IMR-90 (cell line): ENCODE measurements at regions not wholly inside any gene's neighbourhood (a gene's known extent, or its start where the extent isn't known, plus 50 kb on each side); places are given as distances from the start of the nearest gene placed in this dataset.

ENCODE experiments used
- ATAC-seq: fragments of 200-7000 bp; cut with Tn5 transposase; 2 replicates; pipeline ENCODE4 v1.9.1; 2020; ENCODE audit warnings: low read depth, mild to moderate bottlenecking, moderate library complexity
- BruUV-seq: library from RNA; stranded (reverse); fragments of 400-500 nt; replicated peaks from 2 replicates; lab custom pipeline; 2021; lab: Mats Ljungman, UMichigan
- CTCF ChIA-PET: fragments of 300-600 bp; formaldehyde crosslinking; extraction: SDS; loops from one replicate; lab custom pipeline; 2021; ENCODE audit warnings: antibody characterized with exemption; lab: Yijun Ruan, JAX
- POLR2A ChIA-PET: fragments of 300-600 bp; sonication (Branson Sonifier 250); formaldehyde crosslinking; loops from one replicate; lab custom pipeline; 2022; ENCODE audit warnings: antibody characterized with exemption; ENCODE audit not compliant: unreplicated experiment; lab: Charles Lee
- DNase-seq: peaks from one replicate; pipeline ENCODE4 v3.0.0; 2013
- H2AFZ ChIP-seq: replicated peaks from 2 replicates; pipeline ENCODE3; 2013; ENCODE audit warnings: low read length, mild to moderate bottlenecking; ENCODE audit not compliant: poor library complexity
- H2AK5ac ChIP-seq: 2 replicates; pipeline ENCODE4 v1.6.1; 2013; ENCODE audit warnings: low read depth, low read length, inconsistent platforms
- H2AK9ac ChIP-seq: replicated peaks from 2 replicates; pipeline ENCODE3; 2013; ENCODE audit warnings: mild to moderate bottlenecking, low read depth, low read length, moderate library complexity; ENCODE audit not compliant: poor library complexity
- H2BK120ac ChIP-seq: 2 replicates; pipeline ENCODE4 v1.6.1; 2013; ENCODE audit warnings: low read depth, low read length, inconsistent platforms
- H2BK15ac ChIP-seq: 3 replicates; pipeline ENCODE4 v1.6.1; 2013; ENCODE audit warnings: low read depth, low read length, inconsistent platforms
- H2BK20ac ChIP-seq: 2 replicates; pipeline ENCODE4 v1.6.1; 2013; ENCODE audit warnings: low read depth, mild to moderate bottlenecking, inconsistent platforms, low read length, moderate library complexity
- H2BK5ac ChIP-seq: 2 replicates; pipeline ENCODE4 v1.6.1; 2013; ENCODE audit warnings: mild to moderate bottlenecking, low read depth, low read length, inconsistent platforms; ENCODE audit not compliant: poor library complexity, severe bottlenecking
- H3K14ac ChIP-seq: replicated peaks from 2 replicates; pipeline ENCODE4 v1.6.1; 2013; ENCODE audit warnings: low read depth, low read length, inconsistent platforms
- H3K18ac ChIP-seq: 2 replicates; pipeline ENCODE4 v1.6.1; 2013; ENCODE audit warnings: low read depth, low read length, control low read depth
- H3K23ac ChIP-seq: 2 replicates; pipeline ENCODE4 v1.6.1; 2013; ENCODE audit warnings: low read depth, low read length, inconsistent platforms
- H3K27ac ChIP-seq: 2 replicates; pipeline ENCODE4 v1.5.1; 2013; ENCODE audit warnings: mild to moderate bottlenecking, control low read depth, low read length; ENCODE audit not compliant: insufficient read depth
- H3K27me3 ChIP-seq: 2 replicates; pipeline ENCODE4 v1.6.1; 2013; ENCODE audit warnings: low read length; ENCODE audit not compliant: control insufficient read depth, insufficient read depth
- H3K36me3 ChIP-seq: 2 replicates; pipeline ENCODE4 v1.6.1; 2013; ENCODE audit warnings: low read length, mixed read lengths; ENCODE audit not compliant: control insufficient read depth, insufficient read depth
- H3K4ac ChIP-seq: 2 replicates; pipeline ENCODE4 v1.6.1; 2013; ENCODE audit warnings: low read depth, low read length, inconsistent platforms
- H3K4me1 ChIP-seq: 2 replicates; pipeline ENCODE4 v1.6.1; 2013; ENCODE audit warnings: low read length, mixed read lengths; ENCODE audit not compliant: control insufficient read depth, insufficient read depth
- H3K4me2 ChIP-seq: 2 replicates; pipeline ENCODE4 v1.6.1; 2013; ENCODE audit warnings: low read depth, mild to moderate bottlenecking, control low read depth, low read length, moderate library complexity
- H3K4me3 ChIP-seq: 2 replicates; pipeline ENCODE4 v1.5.1; 2013; ENCODE audit warnings: low read depth, mild to moderate bottlenecking, control low read depth, low read length, moderate library complexity; ENCODE audit not compliant: insufficient read depth
- H3K56ac ChIP-seq: 2 replicates; pipeline ENCODE4 v1.6.1; 2013; ENCODE audit warnings: low read length, inconsistent platforms; ENCODE audit not compliant: insufficient read depth; ENCODE audit errors: extremely low read depth
- H3K79me1 ChIP-seq, 2 experiments: 2 replicates each; pipeline ENCODE4 v1.6.1; 2013; ENCODE audit warnings: low read length in 2 of 2, inconsistent platforms in 1 of 2, low read depth in 1 of 2
- H3K9ac ChIP-seq: 2 replicates; pipeline ENCODE4 v1.6.1; 2013; ENCODE audit warnings: low read depth, low read length, control low read depth
- H3K9me1 ChIP-seq: 2 replicates; pipeline ENCODE4 v1.6.1; 2013; ENCODE audit warnings: low read length, inconsistent platforms; ENCODE audit not compliant: insufficient read depth
- H3K9me3 ChIP-seq: 2 replicates; pipeline ENCODE4 v1.6.1; 2013; ENCODE audit warnings: low read length; ENCODE audit not compliant: control insufficient read depth, insufficient read depth
- H4K20me1 ChIP-seq: 2 replicates; pipeline ENCODE4 v1.6.1; 2013; ENCODE audit warnings: low read length, inconsistent platforms; ENCODE audit not compliant: insufficient read depth
- H4K5ac ChIP-seq: 2 replicates; pipeline ENCODE4 v1.6.1; 2013; ENCODE audit warnings: mild to moderate bottlenecking, low read depth, low read length, control low read depth
- H4K8ac ChIP-seq, 2 experiments: 2 replicates each; pipeline ENCODE4 v1.6.1; 2013; ENCODE audit warnings: low read depth in 2 of 2, low read length in 2 of 2, control low read depth in 1 of 2, inconsistent platforms in 1 of 2
- H4K91ac ChIP-seq: 2 replicates; pipeline ENCODE4 v1.6.1; 2013; ENCODE audit warnings: low read depth, low read length, inconsistent platforms; ENCODE audit not compliant: insufficient read depth
- BHLHE40 ChIP-seq: fragments of 150-350 bp; IDR thresholded peaks from 2 replicates; pipeline ENCODE4 v1.6.1; 2016; ENCODE audit warnings: mild to moderate bottlenecking, low read depth, low read length
- CEBPB ChIP-seq: IDR thresholded peaks from 2 replicates; pipeline ENCODE4 v1.6.1; 2012; ENCODE audit warnings: low read depth, low read length, improper control_type of control experiment
- FOS ChIP-seq: fragments of 150-350 bp; IDR thresholded peaks from 2 replicates; pipeline ENCODE4 v1.6.1; 2016; ENCODE audit warnings: low read depth, low read length
- MAFK ChIP-seq: IDR thresholded peaks from 2 replicates; pipeline ENCODE4 v1.6.1; 2012; ENCODE audit warnings: low read depth, low read length, improper control_type of control experiment
- MAZ ChIP-seq: IDR thresholded peaks from 2 replicates; pipeline ENCODE4 v1.6.1; 2012; ENCODE audit warnings: low read depth, mild to moderate bottlenecking, low read length, improper control_type of control experiment, moderate library complexity, borderline replicate concordance
- NFE2L2 ChIP-seq: fragments of 150-350 bp; IDR thresholded peaks from 2 replicates; pipeline ENCODE4 v1.6.1; 2016; ENCODE audit warnings: low read depth, mild to moderate bottlenecking, low read length
- RAD21 ChIP-seq: IDR thresholded peaks from 2 replicates; pipeline ENCODE4 v1.6.1; 2012; ENCODE audit warnings: low read length, improper control_type of control experiment
- RFX5 ChIP-seq: IDR thresholded peaks from 2 replicates; pipeline ENCODE4 v1.8.0; 2012; ENCODE audit warnings: low read depth, mild to moderate bottlenecking, low read length, moderate library complexity
- SMC3 ChIP-seq: fragments of 150-350 bp; IDR thresholded peaks from 2 replicates; pipeline ENCODE4 v1.6.1; 2016; ENCODE audit warnings: low read depth, mild to moderate bottlenecking, antibody characterized with exemption, low read length, moderate library complexity
- WGBS, 2 experiments: methylation state at CpG; one replicate each; pipeline versions ENCODE4 v1.1.5 to v1.1.7; 2013; ENCODE audit warnings: missing lambda C conversion rate in 2 of 2; ENCODE audit not compliant: insufficient read length in 1 of 2; ENCODE audit errors: extremely low coverage in 2 of 2; 5-methylcytosine and 5-hydroxymethylcytosine counted together
- dilution Hi-C: fragments of 300-500 bp; cut with HindIII; formaldehyde crosslinking; loops from one replicate; pipeline ENCODE4 v1.14.3; 2018; ENCODE audit warnings: low sequenced_read_pairs; ENCODE audit not compliant: unreplicated experiment
- in situ Hi-C: fragments of 300-500 bp; cut with MboI; formaldehyde crosslinking; loops from 3 replicates; pipeline ENCODE4 v1.14.3; 2019; ENCODE audit warnings: low sequenced_read_pairs, inconsistent platforms, mixed read lengths
- intact Hi-C: fragments of 100-400 bp; cut with micrococcal nuclease; formaldehyde crosslinking; loops from 2 replicates; pipeline ENCODE4 v1.10.0; 2022
- TF ChIP-seq, protein P1 (sequence below): fragments of 150-350 bp; IDR thresholded peaks from 2 replicates; pipeline ENCODE4 v1.6.1; 2016; ENCODE audit warnings: low read depth, mild to moderate bottlenecking, low read length, moderate library complexity, borderline replicate concordance
- TF ChIP-seq, protein P2 (sequence below): conservative IDR thresholded peaks from 2 replicates; pipeline ENCODE4 v1.5.1; 2012; ENCODE audit warnings: mild to moderate bottlenecking, low read depth, low read length, improper control_type of control experiment

DNA sequence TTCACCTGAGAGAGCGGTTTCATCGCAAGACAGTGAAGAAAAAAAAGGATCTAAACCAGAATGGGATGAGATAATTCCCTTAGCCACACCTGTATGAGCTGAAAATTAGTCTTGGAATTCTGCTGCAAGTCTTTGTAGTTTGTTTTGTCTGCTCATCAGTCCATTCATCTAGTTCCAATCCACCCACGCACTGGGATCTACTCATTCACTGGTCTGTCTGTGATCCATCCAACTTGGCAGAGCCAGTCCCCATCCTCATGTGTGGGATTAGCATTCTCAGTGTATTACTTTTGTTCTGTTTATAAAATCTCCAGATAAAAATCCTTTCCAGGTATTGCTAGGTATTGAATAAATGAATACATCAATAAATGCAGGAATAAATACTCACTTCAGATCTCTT is 266.5 kb upstream of the USP24 start (continued):
- TF ChIP-seq, protein P1, sequence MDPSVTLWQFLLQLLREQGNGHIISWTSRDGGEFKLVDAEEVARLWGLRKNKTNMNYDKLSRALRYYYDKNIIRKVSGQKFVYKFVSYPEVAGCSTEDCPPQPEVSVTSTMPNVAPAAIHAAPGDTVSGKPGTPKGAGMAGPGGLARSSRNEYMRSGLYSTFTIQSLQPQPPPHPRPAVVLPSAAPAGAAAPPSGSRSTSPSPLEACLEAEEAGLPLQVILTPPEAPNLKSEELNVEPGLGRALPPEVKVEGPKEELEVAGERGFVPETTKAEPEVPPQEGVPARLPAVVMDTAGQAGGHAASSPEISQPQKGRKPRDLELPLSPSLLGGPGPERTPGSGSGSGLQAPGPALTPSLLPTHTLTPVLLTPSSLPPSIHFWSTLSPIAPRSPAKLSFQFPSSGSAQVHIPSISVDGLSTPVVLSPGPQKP = no peak
- no peak for TF ChIP-seq CEBPB
- TF ChIP-seq RAD21 = no peak

DNA sequence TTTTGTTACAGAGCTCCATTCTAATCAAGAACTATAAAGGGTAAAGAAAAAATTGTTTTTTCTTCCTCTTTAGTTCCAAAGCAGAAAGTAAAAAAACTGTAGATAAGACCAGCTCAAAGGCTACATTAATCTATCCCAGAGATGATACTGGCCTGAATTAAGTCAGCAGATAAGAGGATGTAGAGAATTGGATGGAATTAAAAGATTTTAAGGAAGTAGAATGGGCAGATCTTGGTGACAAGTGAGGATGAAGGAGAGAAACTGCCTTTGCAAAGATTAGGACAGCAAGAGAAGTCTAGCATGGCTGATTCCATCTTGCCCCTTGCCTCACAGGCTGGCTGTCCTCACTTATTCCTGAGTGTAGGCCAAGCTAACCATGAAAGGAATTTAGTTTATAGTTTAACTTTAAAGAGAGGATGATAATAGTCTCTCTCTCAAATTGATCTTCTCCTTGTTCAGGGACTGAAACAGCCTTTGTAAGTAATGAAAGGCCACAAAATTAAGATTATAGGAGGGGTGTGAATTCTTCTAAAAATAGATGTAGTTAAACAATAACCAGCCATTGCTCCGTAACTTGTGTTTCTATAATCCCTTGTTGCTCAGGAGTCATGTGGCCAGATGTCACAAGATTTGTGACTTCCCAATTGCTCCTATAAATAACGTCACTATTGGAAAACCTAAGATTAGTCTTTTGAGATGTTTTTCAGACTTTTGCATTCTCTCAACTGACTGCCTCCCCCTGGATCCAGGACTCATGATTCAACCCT is 265.0 kb upstream of the USP24 start:
- Histone ChIP-seq H3K18ac (peak overlapping the region; percentile 89), H4K20me1 (no peaks in the 10 kb centered on the region), H2BK5ac (peak overlapping the region; percentile 5), H3K79me1 (no peaks in the 10 kb centered on the region), H3K27me3 (no peaks in the 10 kb centered on the region), H4K91ac (peak overlapping the region; percentile 38; the same call in 1 of the 2 replicates), H2AK9ac (no peak overlapping the region), H3K23ac (no peak overlapping the region), H3K56ac (no peak overlapping the region), H2BK120ac (peak overlapping the region; percentile 85), H3K4me2 (no peak overlapping the region), H3K9me3 (no peaks in the 10 kb centered on the region), H3K9ac (no peak overlapping the region), H2BK15ac (peak overlapping the region; percentile 59; the same call in 2 of the 3 replicates), H3K4ac (peak overlapping the region; percentile 26), H3K4me1 (peaks cover 2% of the 10 kb centered on the region), H2AFZ (peak overlapping the region; percentile 35), H4K8ac (peak overlapping the region; percentile 30 to 50; a peak in 2 of 4 replicates), H3K36me3 (no peaks in the 10 kb centered on the region), H2BK20ac (peak overlapping the region; percentile 89), H3K14ac (peak overlapping the region; percentile 62; the same call in 1 of the 2 replicates), H2AK5ac (peak overlapping the region; percentile 45; the same call in 1 of the 2 replicates), H3K9me1 (no peaks in the 10 kb centered on the region), H4K5ac (peak overlapping the region; percentile 94), H3K27ac (no peak overlapping the region; the same call in 1 of the 2 replicates), H3K4me3 (no peak overlapping the region)
- intact Hi-C loops (no loop called here), in situ Hi-C loops (no loop called here), dilution Hi-C loops (no loop called here)
- DNase-seq (no peak), ATAC-seq (peak; percentile 57)
- POLR2A ChIA-PET = no interaction called here
- CTCF ChIA-PET = interaction anchor here (1.1 kb wide), 1 partner anchor 1096 kb away, joined by 3 read pairs; no protein-coding TSS in a partner anchor
- BruUV-seq = no TSS peak
- WGBS, 2 experiments = no CpG with 5 or more reads among the region's 2 CpGs
- TF ChIP-seq, protein P2, sequence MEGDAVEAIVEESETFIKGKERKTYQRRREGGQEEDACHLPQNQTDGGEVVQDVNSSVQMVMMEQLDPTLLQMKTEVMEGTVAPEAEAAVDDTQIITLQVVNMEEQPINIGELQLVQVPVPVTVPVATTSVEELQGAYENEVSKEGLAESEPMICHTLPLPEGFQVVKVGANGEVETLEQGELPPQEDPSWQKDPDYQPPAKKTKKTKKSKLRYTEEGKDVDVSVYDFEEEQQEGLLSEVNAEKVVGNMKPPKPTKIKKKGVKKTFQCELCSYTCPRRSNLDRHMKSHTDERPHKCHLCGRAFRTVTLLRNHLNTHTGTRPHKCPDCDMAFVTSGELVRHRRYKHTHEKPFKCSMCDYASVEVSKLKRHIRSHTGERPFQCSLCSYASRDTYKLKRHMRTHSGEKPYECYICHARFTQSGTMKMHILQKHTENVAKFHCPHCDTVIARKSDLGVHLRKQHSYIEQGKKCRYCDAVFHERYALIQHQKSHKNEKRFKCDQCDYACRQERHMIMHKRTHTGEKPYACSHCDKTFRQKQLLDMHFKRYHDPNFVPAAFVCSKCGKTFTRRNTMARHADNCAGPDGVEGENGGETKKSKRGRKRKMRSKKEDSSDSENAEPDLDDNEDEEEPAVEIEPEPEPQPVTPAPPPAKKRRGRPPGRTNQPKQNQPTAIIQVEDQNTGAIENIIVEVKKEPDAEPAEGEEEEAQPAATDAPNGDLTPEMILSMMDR = no peak
- TF ChIP-seq SMC3 (no peak), MAZ (no peak), MAFK (no peak), NFE2L2 (no peak), BHLHE40 (no peak), RFX5 (no peak), CEBPB (no peak), FOS (no peak), RAD21 (no peak)
- TF ChIP-seq, protein P1 = no peak
